LoVo (cell line): ENCODE measurements at regions not wholly inside any gene's neighbourhood (a gene's known extent, or its start where the extent isn't known, plus 50 kb on each side); places are given as distances from the start of the nearest gene placed in this dataset.

ENCODE experiments used
- DNase-seq: peaks from one replicate; pipeline ENCODE4 v3.0.0-alpha.2; 2016; ENCODE audit warnings: low spot score

- DNase-seq = no peak
Observed at GRCh38 chr17:27973258-27974044, 69.0 kb upstream of the NLK start.

GRCh38 chr17:27974045-27974436, 68.4 kb upstream of the NLK start:
- DNase-seq = no peak

- no peak for DNase-seq
Observed at GRCh38 chr17:27974531-27975145, 67.8 kb upstream of the NLK start.

- no peak for DNase-seq
Observed at GRCh38 chr17:27975146-27976011, 67.1 kb upstream of the NLK start.

- DNase-seq = no peak
Observed at GRCh38 chr17:27976331-27976730, 66.1 kb upstream of the NLK start.

GRCh38 chr17:27977751-27978688, 64.5 kb upstream of the NLK start:
- DNase-seq = no peak

- DNase-seq = no peak
Observed at GRCh38 chr17:27978689-27979175, 63.7 kb upstream of the NLK start.

- DNase-seq = no peak
Observed at GRCh38 chr17:27980043-27980442, 62.4 kb upstream of the NLK start.

- no peak for DNase-seq
Observed at GRCh38 chr17:27981978-27982377, 60.5 kb upstream of the NLK start.

GRCh38 chr17:27982688-27983087, 59.8 kb upstream of the NLK start:
- DNase-seq = no peak

GRCh38 chr17:27983853-27984252, 58.6 kb upstream of the NLK start:
- no peak for DNase-seq

- DNase-seq = no peak
Observed at GRCh38 chr17:27984404-27984803, 58.1 kb upstream of the NLK start.

GRCh38 chr17:27984816-27985215, 57.7 kb upstream of the NLK start:
- DNase-seq = no peak

GRCh38 chr17:27985306-27985705, 57.2 kb upstream of the NLK start:
- no peak for DNase-seq

GRCh38 chr17:27985736-27986399, 56.6 kb upstream of the NLK start:
- no peak for DNase-seq

GRCh38 chr17:27986805-27987684, 55.4 kb upstream of the NLK start:
- DNase-seq = no peak

- DNase-seq = no peak
Observed at GRCh38 chr17:27989046-27989445, 53.4 kb upstream of the NLK start.

- DNase-seq = no peak
Observed at GRCh38 chr17:27990100-27990499, 52.4 kb upstream of the NLK start.

- DNase-seq = no peak
Observed at GRCh38 chr17:27990979-27991378, 51.5 kb upstream of the NLK start.

- no peak for DNase-seq
Observed at GRCh38 chr17:27991462-27991993, 50.9 kb upstream of the NLK start.
